UCSD-AML1 (cell line): ENCODE measurements at regions not wholly inside any gene's neighbourhood (a gene's known extent, or its start where the extent isn't known, plus 50 kb on each side); places are given as distances from the start of the nearest gene placed in this dataset.

ENCODE experiments used
- DNase-seq: peaks from one replicate; lab custom pipeline; 2025; ENCODE audit not compliant: unreplicated experiment; lab: John Stamatoyannopoulos, UW

- DNase-seq, result no peak
Observed at GRCh38 chr11:80636999-80637398, 1196.2 kb upstream of the TENM4 start.

GRCh38 chr11:80635178-80635577 lies 1194.3 kb upstream of the TENM4 start:
- DNase-seq, result no peak

- no peak for DNase-seq
Observed at GRCh38 chr11:80632691-80633090, 1191.9 kb upstream of the TENM4 start.

GRCh38 chr11:80632156-80632555 lies 1191.3 kb upstream of the TENM4 start:
- DNase-seq, result no peak

GRCh38 chr11:80629466-80629865 lies 1188.6 kb upstream of the TENM4 start:
- DNase-seq, result no peak

GRCh38 chr11:80627364-80627763 lies 1186.5 kb upstream of the TENM4 start:
- DNase-seq, result no peak

- DNase-seq, result no peak
Observed at GRCh38 chr11:80626721-80627120, 1185.9 kb upstream of the TENM4 start.

GRCh38 chr11:80625563-80625962 lies 1184.7 kb upstream of the TENM4 start:
- DNase-seq, result no peak

- no peak for DNase-seq
Observed at GRCh38 chr11:80621871-80622270, 1181.0 kb upstream of the TENM4 start.

GRCh38 chr11:80620867-80621266 lies 1180.0 kb upstream of the TENM4 start:
- no peak for DNase-seq

- DNase-seq, result no peak
Observed at GRCh38 chr11:80617156-80617555, 1176.3 kb upstream of the TENM4 start.

GRCh38 chr11:80616070-80616800 lies 1175.4 kb upstream of the TENM4 start:
- no peak for DNase-seq

GRCh38 chr11:80613655-80614054 lies 1172.8 kb upstream of the TENM4 start:
- no peak for DNase-seq

GRCh38 chr11:80610516-80610915 lies 1169.7 kb upstream of the TENM4 start:
- DNase-seq, result no peak

GRCh38 chr11:80603472-80603871 lies 1162.6 kb upstream of the TENM4 start:
- DNase-seq, result no peak

- DNase-seq, result no peak
Observed at GRCh38 chr11:80598905-80599304, 1158.1 kb upstream of the TENM4 start.

- no peak for DNase-seq
Observed at GRCh38 chr11:80596291-80596810, 1155.5 kb upstream of the TENM4 start.

GRCh38 chr11:80595011-80595410 lies 1154.2 kb upstream of the TENM4 start:
- no peak for DNase-seq

GRCh38 chr11:80593648-80594374 lies 1153.0 kb upstream of the TENM4 start:
- peak; percentile 6 for DNase-seq

- DNase-seq, result no peak
Observed at GRCh38 chr11:80592546-80592945, 1151.7 kb upstream of the TENM4 start.

- DNase-seq, result no peak
Observed at GRCh38 chr11:80587906-80588305, 1147.1 kb upstream of the TENM4 start.

- no peak for DNase-seq
Observed at GRCh38 chr11:80586464-80586863, 1145.6 kb upstream of the TENM4 start.
